EL (cell line): ENCODE measurements at regions not wholly inside any gene's neighbourhood (a gene's known extent, or its start where the extent isn't known, plus 50 kb on each side); places are given as distances from the start of the nearest gene placed in this dataset.

Experiments used
- DNase-seq: peaks from one replicate; pipeline ENCODE4 v3.0.0-alpha.2; 2016

GRCh38 chr22:22396741-22397291 lies 111.7 kb downstream of the ZNF280B start:
- DNase-seq = no peak

GRCh38 chr22:22397292-22397870 lies 111.2 kb downstream of the ZNF280B start:
- peak; percentile 61 for DNase-seq

GRCh38 chr22:22397875-22398524 lies 110.5 kb downstream of the ZNF280B start:
- no peak for DNase-seq

- DNase-seq = no peak
These were observed 109.8 kb downstream of the ZNF280B start for GRCh38 chr22:22398530-22399327.

GRCh38 chr22:22400099-22400498 lies 108.4 kb downstream of the ZNF280B start:
- DNase-seq = no peak

GRCh38 chr22:22400964-22401363 lies 107.6 kb downstream of the ZNF280B start:
- DNase-seq = no peak

- DNase-seq = no peak
These were observed 107.2 kb downstream of the ZNF280B start for GRCh38 chr22:22401381-22401780.

GRCh38 chr22:22403306-22403705 lies 105.2 kb downstream of the ZNF280B start:
- DNase-seq = no peak

GRCh38 chr22:22403771-22404170 lies 104.8 kb downstream of the ZNF280B start:
- DNase-seq = no peak

- DNase-seq = no peak
These were observed 103.8 kb downstream of the ZNF280B start for GRCh38 chr22:22404598-22405284.

- DNase-seq = no peak
These were observed 102.0 kb downstream of the ZNF280B start for GRCh38 chr22:22406445-22407027.

- no peak for DNase-seq
These were observed 101.5 kb downstream of the ZNF280B start for GRCh38 chr22:22407061-22407460.

- no peak for DNase-seq
These were observed 100.3 kb downstream of the ZNF280B start for GRCh38 chr22:22408269-22408668.

GRCh38 chr22:22408731-22409696 lies 99.5 kb downstream of the ZNF280B start:
- DNase-seq = no peak

- no peak for DNase-seq
These were observed 98.4 kb downstream of the ZNF280B start for GRCh38 chr22:22410121-22410520.

GRCh38 chr22:22410677-22411076 lies 97.9 kb downstream of the ZNF280B start:
- DNase-seq = no peak

GRCh38 chr22:22414266-22414665 lies 94.3 kb downstream of the ZNF280B start:
- no peak for DNase-seq

GRCh38 chr22:22417495-22418162 lies 90.9 kb downstream of the ZNF280B start:
- DNase-seq = no peak

- no peak for DNase-seq
These were observed 90.4 kb downstream of the ZNF280B start for GRCh38 chr22:22418163-22418549.

- no peak for DNase-seq
These were observed 89.6 kb downstream of the ZNF280B start for GRCh38 chr22:22418957-22419356.

GRCh38 chr22:22420580-22420979 lies 88.0 kb downstream of the ZNF280B start:
- no peak for DNase-seq
